Neural cell (in vitro differentiated cells): ENCODE measurements at regions not wholly inside any gene's neighbourhood (a gene's known extent, or its start where the extent isn't known, plus 50 kb on each side); places are given as distances from the start of the nearest gene placed in this dataset.

Source experiments
- CTCF ChIP-seq: fragments of 450-650 bp; IDR thresholded peaks from 2 replicates; pipeline ENCODE4 v1.5.1; 2014; ENCODE audit warnings: antibody characterized with exemption, mild to moderate bottlenecking, moderate library complexity; ENCODE audit not compliant: poor library complexity, severe bottlenecking
- EP300 ChIP-seq: fragments of 450-650 bp; conservative IDR thresholded peaks from 2 replicates; pipeline ENCODE4 v1.6.1; 2014; ENCODE audit warnings: antibody characterized with exemption, mild to moderate bottlenecking, moderate library complexity; ENCODE audit not compliant: poor library complexity, severe bottlenecking

GRCh38 chr1:101121504-101121903 is 95.9 kb upstream of the DPH5 start:
- TF ChIP-seq CTCF (no peak), EP300 (no peak)
